SJSA1 (cell line): ENCODE measurements at regions not wholly inside any gene's neighbourhood (a gene's known extent, or its start where the extent isn't known, plus 50 kb on each side); places are given as distances from the start of the nearest gene placed in this dataset.

Experiments used
- DNase-seq, 2 experiments: peaks; one replicate each; pipeline ENCODE4 v3.0.0-alpha.2; 2015 to 2020; ENCODE audit warnings: low spot score in 2 of 2, low read depth in 1 of 2
- H3K27ac ChIP-seq: fragments of 250-450 bp; sonication (Bioruptor Pico); 2 replicates; pipeline ENCODE4 v1.5.1; 2020; ENCODE audit warnings: mild to moderate bottlenecking, moderate library complexity
- H3K27me3 ChIP-seq: fragments of 250-450 bp; sonication (Bioruptor Pico); replicated peaks from 2 replicates; pipeline ENCODE4 v1.5.1; 2020; ENCODE audit warnings: mild to moderate bottlenecking, moderate library complexity
- H3K36me3 ChIP-seq: fragments of 250-450 bp; sonication (Bioruptor Pico); 2 replicates; pipeline ENCODE4 v1.5.1; 2020; ENCODE audit warnings: mild to moderate bottlenecking
- H3K4me1 ChIP-seq: fragments of 250-450 bp; sonication (Bioruptor Pico); replicated peaks from 2 replicates; pipeline ENCODE4 v1.6.1; 2021; ENCODE audit warnings: mild to moderate bottlenecking
- H3K4me3 ChIP-seq: fragments of 250-450 bp; sonication (Bioruptor Pico); 2 replicates; pipeline ENCODE4 v1.5.1; 2020; ENCODE audit warnings: mild to moderate bottlenecking
- H3K9me3 ChIP-seq: fragments of 250-450 bp; sonication (Bioruptor Pico); replicated peaks from 2 replicates; pipeline ENCODE4 v1.5.1; 2020; ENCODE audit warnings: mild to moderate bottlenecking

DNA sequence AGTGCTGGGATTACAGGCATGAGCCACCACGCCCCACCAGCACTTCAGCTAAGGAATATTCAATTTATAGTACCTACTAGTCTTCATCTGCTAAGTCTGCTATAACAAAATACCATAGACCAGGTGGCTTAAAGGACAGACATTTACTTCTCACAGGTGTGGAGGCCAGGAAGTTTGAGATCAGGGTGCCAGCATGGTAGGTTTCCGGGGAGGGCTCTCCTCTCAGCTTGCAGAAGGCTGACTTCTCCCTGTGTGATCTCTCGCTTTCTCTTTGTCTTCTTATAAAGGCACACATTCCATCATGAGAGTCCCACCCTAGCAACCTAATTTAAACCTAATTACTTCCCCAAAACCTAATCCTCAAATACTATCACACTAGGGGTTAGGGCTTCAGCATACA, 433.0 kb downstream of the INSC start:
- H3K36me3 ChIP-seq, result no peaks in the 10 kb centered on the region
- DNase-seq, result no peak
- H3K4me3 ChIP-seq, result no peak overlapping the region
- no peaks in the 10 kb centered on the region for H3K9me3 ChIP-seq
- H3K27me3 ChIP-seq, result peaks cover 3% of the 10 kb centered on the region; the same call in 1 of the 2 replicates
- H3K27ac ChIP-seq, result no peak overlapping the region
- H3K4me1 ChIP-seq, result no peaks in the 10 kb centered on the region

DNA sequence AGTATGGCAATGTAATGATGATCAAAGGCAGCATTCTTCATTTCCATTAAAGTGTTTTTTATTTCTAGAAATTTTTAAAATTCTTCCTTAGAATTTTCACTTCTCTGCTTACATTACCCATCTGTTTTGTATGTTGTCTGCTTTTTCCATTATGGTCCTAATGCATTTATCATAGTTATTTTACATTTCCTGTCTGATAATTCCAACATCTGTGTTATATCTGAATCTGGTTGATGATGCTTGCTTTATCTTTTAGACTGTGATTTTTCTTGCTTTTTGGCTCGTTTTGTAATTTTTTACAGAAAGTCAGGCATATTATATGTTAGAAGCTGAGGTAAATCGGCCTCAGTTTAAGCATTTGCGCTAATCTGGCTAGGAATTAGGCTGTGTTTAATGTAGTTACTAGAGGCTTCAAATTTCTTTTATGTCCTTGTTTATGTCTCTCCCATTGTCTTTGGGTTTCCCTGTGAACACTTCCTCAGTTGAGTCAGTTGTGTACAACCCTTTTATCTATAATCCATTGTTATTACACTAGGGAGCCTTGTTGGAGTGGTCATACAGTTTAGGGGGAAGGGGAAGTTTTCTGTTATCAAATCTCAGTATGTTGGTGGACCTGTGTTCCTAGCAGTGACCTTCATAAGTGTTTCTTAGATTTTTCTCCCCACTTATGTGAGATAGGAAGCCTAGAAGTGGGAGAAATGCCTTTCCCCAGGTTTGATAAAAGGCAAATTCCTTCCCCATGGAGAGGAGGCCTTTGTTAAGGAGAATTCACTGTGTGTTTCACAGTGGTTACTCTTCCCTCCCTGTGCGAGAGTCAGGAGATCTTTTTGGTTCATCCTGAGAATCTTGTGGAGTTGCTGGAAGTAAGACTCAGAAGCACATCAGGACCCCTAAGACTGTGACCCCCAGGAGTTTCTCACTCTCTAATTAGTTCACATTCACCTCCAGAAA, 437.5 kb downstream of the INSC start:
- no peak overlapping the region for H3K4me3 ChIP-seq
- H3K27me3 ChIP-seq, result peaks cover 3% of the 10 kb centered on the region; the same call in 1 of the 2 replicates
- no peaks in the 10 kb centered on the region for H3K9me3 ChIP-seq
- H3K36me3 ChIP-seq, result no peaks in the 10 kb centered on the region
- DNase-seq, result no peak
- H3K4me1 ChIP-seq, result no peaks in the 10 kb centered on the region
- no peak overlapping the region for H3K27ac ChIP-seq

DNA sequence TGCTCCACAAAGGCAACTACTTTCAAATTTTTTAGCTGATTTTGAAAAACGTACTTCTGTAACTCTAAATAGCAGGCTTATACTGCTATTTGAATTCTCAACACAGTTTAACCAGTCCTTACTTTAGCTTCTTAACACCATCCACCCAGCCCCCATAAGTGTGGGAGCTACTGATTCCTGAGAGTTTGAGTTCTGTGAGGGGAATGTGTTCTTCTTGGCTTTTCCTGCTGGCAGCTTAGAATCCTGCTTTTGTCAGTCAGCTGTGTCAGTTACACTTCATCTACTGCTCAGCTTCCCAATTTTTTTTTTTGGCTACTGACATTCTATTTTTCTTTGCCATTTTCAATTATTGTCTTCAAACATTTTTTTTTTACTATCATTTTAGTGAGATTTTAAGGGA, 440.4 kb downstream of the INSC start:
- Histone ChIP-seq H3K4me3 (no peak overlapping the region), H3K27me3 (peaks cover 3% of the 10 kb centered on the region; the same call in 1 of the 2 replicates), H3K4me1 (no peaks in the 10 kb centered on the region), H3K27ac (no peak overlapping the region), H3K36me3 (no peaks in the 10 kb centered on the region), H3K9me3 (no peaks in the 10 kb centered on the region)
- DNase-seq, result no peak

DNA sequence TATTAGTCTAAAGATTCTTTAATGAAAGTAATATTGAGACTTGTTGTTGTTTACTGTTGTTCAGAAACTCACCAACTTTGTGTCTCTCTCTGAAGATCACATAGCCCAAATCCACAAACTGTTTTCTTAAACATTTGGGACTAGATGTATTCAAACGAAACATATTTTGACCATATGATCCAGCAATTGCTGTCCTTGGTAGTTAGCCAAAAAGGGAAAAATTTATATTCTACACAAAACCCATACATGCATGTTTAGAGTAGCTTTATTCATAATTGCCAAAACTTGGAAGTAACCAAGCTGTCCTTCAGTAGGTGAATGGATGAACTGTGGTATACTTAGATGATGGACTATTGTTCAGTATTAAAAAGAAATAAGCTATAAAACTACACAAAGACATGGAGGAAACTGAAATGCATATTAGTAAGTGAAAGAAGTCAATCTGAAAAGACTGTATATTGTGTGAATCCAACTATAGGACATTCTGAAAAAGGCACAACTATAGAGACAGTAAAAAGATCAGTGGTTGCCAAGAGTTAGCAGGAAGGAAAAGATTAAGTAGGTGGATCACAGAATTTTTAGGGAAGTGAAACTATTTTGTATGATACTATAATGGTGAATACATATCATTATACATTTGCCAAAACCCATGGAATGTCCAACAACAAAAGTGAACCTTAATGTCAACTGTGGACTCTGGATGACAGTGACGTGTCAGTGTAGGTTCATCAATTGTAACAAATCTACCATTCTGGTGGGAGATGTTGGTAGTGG, 442.9 kb downstream of the INSC start:
- DNase-seq, result no peak
- H3K27ac ChIP-seq, result no peak overlapping the region
- no peaks in the 10 kb centered on the region for H3K27me3 ChIP-seq
- no peaks in the 10 kb centered on the region for H3K36me3 ChIP-seq
- no peak overlapping the region for H3K4me3 ChIP-seq
- no peaks in the 10 kb centered on the region for H3K9me3 ChIP-seq
- H3K4me1 ChIP-seq, result no peaks in the 10 kb centered on the region

DNA sequence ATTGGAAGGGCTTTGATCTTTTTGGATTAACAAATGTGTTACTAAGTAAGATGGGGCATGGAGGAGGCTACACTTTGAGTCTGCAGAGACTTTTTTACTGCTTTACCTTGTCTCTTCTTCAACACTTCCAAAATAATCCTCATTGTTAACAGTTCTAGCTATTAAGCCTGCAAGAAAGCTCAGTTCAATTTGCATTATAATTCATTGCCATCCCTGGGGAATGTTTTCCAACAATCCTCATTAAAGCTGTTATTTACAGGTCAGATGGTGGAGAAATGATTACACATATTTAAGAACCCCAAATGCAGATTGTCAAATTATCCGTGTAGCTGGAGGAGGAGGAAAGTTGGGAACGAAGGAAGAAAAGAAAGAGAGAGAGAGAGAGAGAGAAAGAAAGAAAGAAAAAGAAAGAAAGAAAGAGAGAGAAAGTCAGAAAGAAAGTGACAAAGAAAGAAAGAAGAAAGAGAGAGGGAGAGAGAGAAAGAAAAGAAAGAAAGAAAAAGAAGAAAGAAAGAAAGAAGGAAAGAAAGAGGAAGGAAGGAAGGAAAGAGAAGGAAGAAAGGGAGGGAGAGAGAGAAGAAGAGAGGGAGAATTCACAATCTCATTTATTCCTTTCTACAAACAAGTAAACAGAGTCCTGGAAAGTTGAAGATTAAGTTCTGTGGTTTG, 443.9 kb downstream of the INSC start:
- no peaks in the 10 kb centered on the region for H3K36me3 ChIP-seq
- no peaks in the 10 kb centered on the region for H3K4me1 ChIP-seq
- H3K27me3 ChIP-seq, result no peaks in the 10 kb centered on the region
- no peak overlapping the region for H3K4me3 ChIP-seq
- H3K27ac ChIP-seq, result no peak overlapping the region
- no peaks in the 10 kb centered on the region for H3K9me3 ChIP-seq
- no peak for DNase-seq

DNA sequence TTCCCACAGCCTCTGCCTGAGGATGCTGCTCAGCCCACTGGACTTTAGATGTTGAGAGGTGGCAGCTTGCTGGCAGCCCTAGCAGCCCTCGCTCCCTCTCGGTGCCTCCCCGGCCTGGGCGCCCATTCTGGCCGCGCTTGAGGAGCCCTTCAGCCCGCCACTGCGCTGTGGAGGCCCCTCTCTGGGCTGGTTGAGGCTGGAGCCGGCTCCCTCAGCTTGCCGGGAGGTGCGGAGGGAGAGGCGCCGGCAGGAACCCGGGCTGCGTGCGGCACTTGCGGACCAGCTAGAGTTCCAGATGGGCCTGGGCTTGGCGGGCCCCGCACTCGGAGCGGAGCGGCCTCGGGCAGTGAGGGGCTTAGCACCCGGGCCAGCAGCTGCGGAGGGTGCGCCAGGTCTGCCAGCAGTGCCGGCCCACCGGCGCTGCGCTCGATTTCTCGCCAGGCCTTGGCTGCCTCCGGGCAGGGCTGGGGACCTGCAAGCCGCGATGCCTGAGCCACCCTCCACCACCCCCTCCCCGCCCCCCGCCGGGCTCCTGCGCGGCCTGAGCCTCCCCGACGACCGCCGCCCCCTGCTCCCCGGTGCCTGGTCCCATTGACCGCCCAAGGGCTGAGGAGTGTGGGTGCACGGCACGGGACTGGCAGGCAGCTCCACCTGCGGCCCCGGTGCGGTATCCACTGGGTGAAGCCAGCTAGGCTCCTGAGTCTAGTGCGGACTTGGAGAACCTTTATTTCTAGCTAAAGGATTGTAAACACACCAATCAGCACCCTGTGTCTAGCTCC, 446.2 kb downstream of the INSC start:
- H3K36me3 ChIP-seq, result no peaks in the 10 kb centered on the region
- DNase-seq, result no peak
- H3K27ac ChIP-seq, result no peak overlapping the region
- no peaks in the 10 kb centered on the region for H3K4me1 ChIP-seq
- H3K4me3 ChIP-seq, result no peak overlapping the region
- no peaks in the 10 kb centered on the region for H3K9me3 ChIP-seq
- H3K27me3 ChIP-seq, result no peaks in the 10 kb centered on the region

DNA sequence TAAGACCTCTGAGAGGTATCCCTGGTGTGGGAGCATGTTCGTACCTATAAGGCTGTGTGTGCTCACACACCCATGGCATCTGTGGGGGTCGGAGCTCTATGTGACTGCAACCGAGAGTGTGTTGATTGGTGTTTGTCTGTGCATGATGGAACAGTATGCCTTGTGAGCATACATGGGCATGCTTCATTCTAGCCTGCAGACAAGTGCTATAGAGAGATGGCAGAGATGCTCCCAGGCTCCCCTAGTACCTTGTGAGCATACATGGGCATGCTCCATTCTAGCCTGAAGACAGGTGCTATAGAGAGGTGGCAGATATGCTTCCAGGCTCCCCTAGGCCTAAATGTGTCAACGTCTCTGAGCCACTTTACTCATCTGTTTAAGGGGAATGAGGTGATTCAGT, 447.5 kb downstream of the INSC start:
- peak in 1 of 2 experiments; percentile 19 for DNase-seq
- H3K36me3 ChIP-seq, result no peaks in the 10 kb centered on the region
- H3K27ac ChIP-seq, result no peak overlapping the region
- no peaks in the 10 kb centered on the region for H3K27me3 ChIP-seq
- peaks cover 8% of the 10 kb centered on the region for H3K4me1 ChIP-seq
- no peaks in the 10 kb centered on the region for H3K9me3 ChIP-seq
- H3K4me3 ChIP-seq, result no peak overlapping the region

DNA sequence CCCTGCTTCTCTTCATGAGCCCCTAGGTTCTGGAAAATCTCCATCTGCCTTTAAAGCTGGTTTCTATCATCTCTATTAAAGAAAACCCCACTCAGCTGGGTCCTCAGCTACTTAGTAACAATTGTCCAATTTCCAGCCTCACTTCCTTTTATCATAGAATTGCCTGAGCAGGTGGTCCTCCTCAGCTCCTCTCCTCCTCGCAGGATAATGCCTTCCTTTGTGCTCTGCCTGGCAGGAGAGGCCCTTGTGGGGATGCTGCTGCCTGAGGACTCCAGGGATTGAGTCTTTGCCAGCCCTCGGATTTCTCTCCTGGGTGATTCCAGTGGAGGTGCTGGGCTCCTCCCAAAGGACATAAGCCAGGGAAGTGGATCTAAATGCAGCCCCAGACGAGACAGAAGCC, 448.3 kb downstream of the INSC start:
- Histone ChIP-seq H3K9me3 (no peaks in the 10 kb centered on the region), H3K36me3 (no peaks in the 10 kb centered on the region), H3K4me3 (no peak overlapping the region), H3K27me3 (no peaks in the 10 kb centered on the region), H3K4me1 (peaks cover 10% of the 10 kb centered on the region), H3K27ac (no peak overlapping the region)
- no peak for DNase-seq

DNA sequence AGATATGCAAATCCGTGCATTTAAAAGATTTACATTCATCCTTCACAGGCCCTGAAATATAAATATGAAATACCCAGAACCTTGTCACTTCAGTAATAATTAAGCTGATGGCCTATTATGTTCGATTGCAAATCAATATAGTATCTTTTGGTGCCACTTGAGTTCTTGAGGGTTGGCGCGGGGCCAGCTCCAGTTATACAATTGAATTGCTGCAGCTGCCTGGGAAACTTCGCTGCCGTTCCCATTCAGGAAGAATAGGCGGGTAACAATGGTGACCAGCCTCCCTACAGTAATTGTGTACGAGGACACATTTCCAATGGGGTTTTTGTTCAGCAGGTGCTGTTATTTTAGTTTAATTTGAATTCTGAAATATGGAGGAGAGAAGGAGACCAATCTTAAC, 451.2 kb downstream of the INSC start:
- Histone ChIP-seq H3K4me3 (no peak overlapping the region), H3K9me3 (no peaks in the 10 kb centered on the region), H3K27me3 (no peaks in the 10 kb centered on the region), H3K27ac (no peak overlapping the region), H3K36me3 (no peaks in the 10 kb centered on the region), H3K4me1 (peaks cover 10% of the 10 kb centered on the region)
- DNase-seq, result no peak

DNA sequence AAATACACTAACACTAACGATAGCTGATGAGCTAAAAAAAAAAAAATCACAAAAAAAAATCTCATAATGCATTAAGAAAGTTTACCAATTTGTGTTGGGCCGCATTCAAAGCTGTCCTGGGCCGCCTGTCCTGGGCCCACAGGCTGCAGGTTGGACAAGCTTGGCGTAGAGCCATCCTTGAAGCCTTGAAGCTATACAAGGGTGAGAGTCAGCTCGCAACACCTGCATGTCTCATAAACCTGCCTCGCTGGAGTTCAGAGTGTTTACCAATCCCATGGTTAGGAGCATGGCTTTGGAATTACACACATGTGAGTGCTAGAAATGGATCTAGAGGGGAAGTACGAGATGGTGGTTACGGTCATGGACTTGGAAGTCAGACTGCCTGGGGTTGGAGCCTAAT, 453.7 kb downstream of the INSC start:
- Histone ChIP-seq H3K4me1 (peaks cover 10% of the 10 kb centered on the region), H3K27ac (no peak overlapping the region), H3K9me3 (no peaks in the 10 kb centered on the region), H3K4me3 (no peak overlapping the region), H3K36me3 (no peaks in the 10 kb centered on the region), H3K27me3 (no peaks in the 10 kb centered on the region)
- no peak for DNase-seq

DNA sequence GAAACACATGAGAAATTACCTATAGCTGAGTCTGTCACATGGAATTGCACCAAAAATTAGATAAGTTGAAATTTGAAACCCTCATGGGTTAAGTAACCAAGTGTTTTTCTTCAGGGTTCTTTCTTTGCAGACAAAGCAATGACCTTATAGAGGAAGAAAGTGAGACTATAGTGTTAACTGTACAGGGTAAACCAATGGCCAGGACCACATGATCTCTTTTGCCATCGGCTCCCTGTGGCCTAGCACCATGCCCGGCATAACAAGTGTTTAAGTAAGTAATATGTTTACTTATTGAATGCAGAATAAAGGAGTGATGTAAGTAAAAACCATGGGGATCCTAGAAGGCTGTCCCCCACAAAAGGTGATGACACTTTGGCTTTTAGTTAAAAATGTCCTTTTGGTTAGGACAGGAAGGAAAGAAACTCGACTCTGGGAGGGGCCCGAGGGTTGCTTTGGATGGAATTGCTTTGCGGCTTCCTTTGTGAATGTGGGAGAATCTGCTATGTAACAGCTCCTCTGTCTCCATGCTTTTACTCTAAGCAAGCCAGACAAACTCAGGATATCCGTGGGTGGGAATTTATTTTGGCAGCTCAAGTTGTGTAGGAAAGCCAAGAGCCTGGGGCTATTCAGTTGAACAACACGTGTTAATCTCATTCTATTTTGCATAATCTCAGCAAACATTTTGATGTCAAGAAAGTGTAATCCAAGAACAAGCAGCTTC, 454.7 kb downstream of the INSC start:
- Histone ChIP-seq H3K36me3 (no peaks in the 10 kb centered on the region), H3K4me1 (peaks cover 10% of the 10 kb centered on the region), H3K9me3 (no peaks in the 10 kb centered on the region), H3K4me3 (no peak overlapping the region), H3K27me3 (no peaks in the 10 kb centered on the region), H3K27ac (no peak overlapping the region)
- peak in 1 of 2 experiments; percentile 20 for DNase-seq

DNA sequence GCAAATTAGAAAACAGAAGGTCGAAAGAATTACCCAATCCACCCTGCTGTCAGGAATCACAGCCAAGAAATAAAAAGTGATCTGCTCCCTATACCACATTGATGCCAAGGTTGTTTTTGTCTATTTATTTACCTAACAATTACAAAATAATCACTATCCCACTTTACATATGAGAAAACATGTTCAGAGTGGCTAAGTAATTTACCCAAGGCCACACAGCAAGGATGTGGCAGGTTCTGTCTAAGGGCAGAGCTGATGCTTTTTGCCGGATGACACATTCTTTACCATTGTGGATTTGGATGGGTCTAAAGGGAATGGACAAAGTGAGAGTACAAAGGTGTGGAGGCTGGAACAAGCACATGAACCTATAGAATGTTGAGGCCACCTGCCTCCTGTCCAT, 460.7 kb downstream of the INSC start:
- H3K27me3 ChIP-seq, result no peaks in the 10 kb centered on the region
- H3K4me3 ChIP-seq, result no peak overlapping the region
- DNase-seq, result no peak
- no peaks in the 10 kb centered on the region for H3K36me3 ChIP-seq
- no peaks in the 10 kb centered on the region for H3K4me1 ChIP-seq
- no peaks in the 10 kb centered on the region for H3K9me3 ChIP-seq
- H3K27ac ChIP-seq, result no peak overlapping the region

DNA sequence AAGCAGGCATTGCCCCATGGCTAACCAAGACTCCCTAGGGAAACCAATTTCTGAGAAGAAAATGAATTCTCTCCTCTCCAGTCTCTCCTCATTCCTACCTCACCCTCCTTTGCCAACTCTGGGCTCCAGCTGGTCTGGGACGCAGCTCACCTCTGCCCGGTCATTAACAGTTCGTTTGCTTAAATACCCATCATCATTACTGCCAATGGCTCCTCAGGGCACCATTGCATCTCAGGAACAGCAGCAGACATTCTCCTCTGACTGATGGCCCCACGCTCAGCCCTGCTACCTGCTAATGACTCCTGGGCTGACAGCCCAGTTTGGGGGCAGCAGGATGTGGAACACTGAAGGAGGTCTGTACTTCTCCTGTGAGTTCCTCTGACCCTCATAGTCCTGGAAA, 462.0 kb downstream of the INSC start:
- Histone ChIP-seq H3K4me3 (no peak overlapping the region), H3K27me3 (no peaks in the 10 kb centered on the region), H3K4me1 (no peaks in the 10 kb centered on the region), H3K9me3 (no peaks in the 10 kb centered on the region), H3K27ac (no peak overlapping the region), H3K36me3 (no peaks in the 10 kb centered on the region)
- DNase-seq, result peak in 1 of 2 experiments; percentile 31
